OCI-LY1 (cell line): ENCODE measurements at regions not wholly inside any gene's neighbourhood (a gene's known extent, or its start where the extent isn't known, plus 50 kb on each side); places are given as distances from the start of the nearest gene placed in this dataset.

ENCODE experiments used
- H2AFZ ChIP-seq: fragments of 200-600 bp; sonication (generic), shearing (Covaris generic); 2 replicates; pipeline ENCODE4 v1.6.0; 2014; ENCODE audit warnings: antibody characterized with exemption, mild to moderate bottlenecking, low read length
- H3F3A ChIP-seq: fragments of 200-600 bp; sonication (generic), shearing (Covaris generic); 2 replicates; pipeline ENCODE4 v1.6.0; 2014; ENCODE audit warnings: mild to moderate bottlenecking, antibody characterized with exemption, low read length, moderate library complexity; ENCODE audit not compliant: insufficient read depth
- H3K27ac ChIP-seq: fragments of 200-600 bp; sonication (generic); 2 replicates; pipeline ENCODE4 v1.5.1; 2014; ENCODE audit warnings: low read length, mixed run types, mild to moderate bottlenecking, low read depth; ENCODE audit not compliant: poor library complexity, severe bottlenecking
- H3K27me3 ChIP-seq: fragments of 200-600 bp; sonication (generic); 2 replicates; pipeline ENCODE4 v1.6.0; 2014; ENCODE audit warnings: antibody characterized with exemption, mild to moderate bottlenecking, low read length, moderate library complexity; ENCODE audit not compliant: insufficient read depth
- H3K36me3 ChIP-seq: fragments of 200-600 bp; sonication (generic); 2 replicates; pipeline ENCODE4 v1.6.1; 2014; ENCODE audit warnings: mild to moderate bottlenecking, antibody characterized with exemption, low read length, moderate library complexity, mixed read lengths; ENCODE audit not compliant: insufficient read depth
- H3K4me1 ChIP-seq: fragments of 200-600 bp; sonication (generic); 2 replicates; pipeline ENCODE4 v1.5.1; 2014; ENCODE audit warnings: mild to moderate bottlenecking, low read length, moderate library complexity; ENCODE audit not compliant: insufficient read depth, severe bottlenecking
- H3K4me2 ChIP-seq: fragments of 200-600 bp; sonication (generic), shearing (Covaris generic); 2 replicates; pipeline ENCODE4 v1.6.1; 2014; ENCODE audit warnings: low read length
- H3K4me3 ChIP-seq: fragments of 200-600 bp; sonication (generic); 2 replicates; pipeline ENCODE4 v1.5.1; 2014; ENCODE audit warnings: low read length, low read depth, mild to moderate bottlenecking, mixed read lengths; ENCODE audit not compliant: poor library complexity, severe bottlenecking
- H3K79me2 ChIP-seq: fragments of 200-600 bp; shearing (Covaris generic); 2 replicates; pipeline ENCODE4 v1.6.1; 2016; ENCODE audit warnings: mixed run types, low read length, mixed read lengths; ENCODE audit not compliant: insufficient read depth
- H3K9ac ChIP-seq: fragments of 200-600 bp; sonication (generic), shearing (Covaris generic); 2 replicates; pipeline ENCODE4 v1.6.1; 2014; ENCODE audit warnings: mild to moderate bottlenecking, low read length, mixed read lengths
- H3K9me2 ChIP-seq: fragments of 200-600 bp; sonication (generic), shearing (Covaris generic); 2 replicates; pipeline ENCODE4 v1.6.1; 2014; ENCODE audit warnings: low read depth, mild to moderate bottlenecking, low read length, mixed read lengths
- H3K9me3 ChIP-seq: fragments of 200-600 bp; shearing (Covaris generic); 2 replicates; pipeline ENCODE4 v1.6.1; 2014; ENCODE audit warnings: low read length, mixed read lengths
- H4K20me1 ChIP-seq: fragments of 200-600 bp; sonication (generic), shearing (Covaris generic); 2 replicates; pipeline ENCODE4 v1.6.0; 2016; ENCODE audit warnings: mild to moderate bottlenecking, low read length; ENCODE audit not compliant: insufficient read depth
- EZH2 ChIP-seq: fragments of 200-600 bp; sonication (generic), shearing (Covaris generic); IDR thresholded peaks from 2 replicates; pipeline ENCODE4 v1.8.0; 2017; ENCODE audit warnings: borderline replicate concordance, mixed run types, mild to moderate bottlenecking, antibody characterized with exemption, low read length, moderate library complexity, mixed read lengths
- TF ChIP-seq, protein P1 (sequence below): fragments of 200-600 bp; sonication (generic), shearing (Covaris generic); IDR thresholded peaks from 2 replicates; pipeline ENCODE4 v1.5.1; 2017; ENCODE audit warnings: mild to moderate bottlenecking, antibody characterized with exemption, low read length, moderate library complexity, mixed read lengths

DNA sequence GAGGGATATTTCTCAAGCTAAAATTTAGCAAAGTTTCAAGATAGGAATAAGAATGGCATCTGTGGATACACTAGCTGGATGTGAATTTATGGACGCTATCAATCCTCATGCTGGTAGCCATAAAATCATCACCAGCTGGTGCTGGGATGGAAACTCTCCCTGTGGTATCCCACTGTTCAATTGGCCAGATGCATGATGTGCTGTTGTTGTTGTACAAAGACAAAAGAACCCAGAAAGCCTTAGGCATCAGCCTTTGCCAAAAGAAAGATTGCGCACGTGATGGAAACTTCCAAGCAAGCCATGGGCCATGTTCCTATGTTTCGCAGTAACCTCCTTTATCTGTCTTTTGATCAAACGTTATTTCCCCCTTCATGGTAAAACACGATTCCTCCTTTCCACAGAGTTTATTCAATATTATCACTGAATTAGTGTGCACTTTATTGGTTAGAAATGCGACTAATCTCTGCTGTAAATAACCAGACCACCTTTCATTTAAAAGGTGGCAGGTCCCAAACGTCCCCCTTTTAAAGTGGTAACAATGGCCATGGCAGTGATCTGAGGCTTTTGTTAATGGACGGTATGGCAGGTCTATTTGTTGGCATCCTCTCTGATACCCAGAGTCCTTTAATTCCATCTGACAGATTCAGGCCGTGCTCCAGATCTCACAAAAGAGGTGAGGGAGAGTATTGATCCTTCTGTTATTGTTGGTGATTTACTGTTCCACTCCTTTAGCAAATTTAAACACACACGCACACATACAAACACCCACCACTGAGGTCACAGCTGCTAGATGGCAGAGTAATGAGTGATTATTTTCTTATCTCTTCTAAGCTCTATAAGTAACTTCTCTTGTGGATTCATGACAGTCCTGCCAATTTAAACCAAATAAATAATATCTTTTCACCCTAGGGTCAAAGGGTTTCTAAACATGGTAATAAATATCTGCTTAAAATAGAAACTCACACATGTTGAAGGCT, 291.2 kb upstream of the KCNMB2 start:
- H3K4me2 ChIP-seq = no peak overlapping the region
- H4K20me1 ChIP-seq = no peaks in the 10 kb centered on the region
- no peaks in the 10 kb centered on the region for H3K36me3 ChIP-seq
- no peak overlapping the region for H2AFZ ChIP-seq
- H3K9me2 ChIP-seq = no peaks in the 10 kb centered on the region
- no peak overlapping the region for H3K9ac ChIP-seq
- H3K79me2 ChIP-seq = no peaks in the 10 kb centered on the region
- H3K4me3 ChIP-seq = no peak overlapping the region
- no peaks in the 10 kb centered on the region for H3F3A ChIP-seq
- H3K4me1 ChIP-seq = no peaks in the 10 kb centered on the region
- TF ChIP-seq EZH2 = no peak
- TF ChIP-seq, protein P1, sequence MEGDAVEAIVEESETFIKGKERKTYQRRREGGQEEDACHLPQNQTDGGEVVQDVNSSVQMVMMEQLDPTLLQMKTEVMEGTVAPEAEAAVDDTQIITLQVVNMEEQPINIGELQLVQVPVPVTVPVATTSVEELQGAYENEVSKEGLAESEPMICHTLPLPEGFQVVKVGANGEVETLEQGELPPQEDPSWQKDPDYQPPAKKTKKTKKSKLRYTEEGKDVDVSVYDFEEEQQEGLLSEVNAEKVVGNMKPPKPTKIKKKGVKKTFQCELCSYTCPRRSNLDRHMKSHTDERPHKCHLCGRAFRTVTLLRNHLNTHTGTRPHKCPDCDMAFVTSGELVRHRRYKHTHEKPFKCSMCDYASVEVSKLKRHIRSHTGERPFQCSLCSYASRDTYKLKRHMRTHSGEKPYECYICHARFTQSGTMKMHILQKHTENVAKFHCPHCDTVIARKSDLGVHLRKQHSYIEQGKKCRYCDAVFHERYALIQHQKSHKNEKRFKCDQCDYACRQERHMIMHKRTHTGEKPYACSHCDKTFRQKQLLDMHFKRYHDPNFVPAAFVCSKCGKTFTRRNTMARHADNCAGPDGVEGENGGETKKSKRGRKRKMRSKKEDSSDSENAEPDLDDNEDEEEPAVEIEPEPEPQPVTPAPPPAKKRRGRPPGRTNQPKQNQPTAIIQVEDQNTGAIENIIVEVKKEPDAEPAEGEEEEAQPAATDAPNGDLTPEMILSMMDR = no peak
- H3K9me3 ChIP-seq = no peaks in the 10 kb centered on the region
- no peak overlapping the region for H3K27ac ChIP-seq
- H3K27me3 ChIP-seq = no peaks in the 10 kb centered on the region

DNA sequence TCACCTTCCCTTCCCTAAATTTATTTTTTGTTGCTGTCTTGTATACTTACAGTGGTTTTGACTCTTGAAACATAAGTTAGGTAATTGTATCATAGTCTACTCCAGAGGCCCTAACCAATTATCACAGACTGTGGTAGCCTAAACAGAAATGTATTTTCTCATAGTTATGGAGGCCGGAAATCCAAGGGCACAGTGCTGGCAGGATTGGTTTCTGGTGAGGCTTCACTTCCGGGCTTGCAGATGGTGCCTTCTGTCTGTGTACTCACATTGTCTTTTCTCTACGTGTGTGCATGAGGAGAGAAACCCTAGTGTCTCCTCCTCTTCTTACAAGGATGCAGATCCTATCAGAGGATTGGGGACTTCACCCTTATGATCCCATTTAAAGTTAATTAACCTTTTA, 290.2 kb upstream of the KCNMB2 start:
- Histone ChIP-seq H3K9me3 (no peaks in the 10 kb centered on the region), H3K9me2 (no peaks in the 10 kb centered on the region), H3K4me1 (no peaks in the 10 kb centered on the region), H3K27ac (no peak overlapping the region), H3K4me2 (no peak overlapping the region), H3K36me3 (no peaks in the 10 kb centered on the region), H4K20me1 (no peaks in the 10 kb centered on the region), H3K27me3 (no peaks in the 10 kb centered on the region), H3K9ac (no peak overlapping the region), H3K4me3 (no peak overlapping the region), H3K79me2 (no peaks in the 10 kb centered on the region), H3F3A (no peaks in the 10 kb centered on the region), H2AFZ (no peak overlapping the region)
- TF ChIP-seq, protein P1 = no peak
- TF ChIP-seq EZH2 = no peak

DNA sequence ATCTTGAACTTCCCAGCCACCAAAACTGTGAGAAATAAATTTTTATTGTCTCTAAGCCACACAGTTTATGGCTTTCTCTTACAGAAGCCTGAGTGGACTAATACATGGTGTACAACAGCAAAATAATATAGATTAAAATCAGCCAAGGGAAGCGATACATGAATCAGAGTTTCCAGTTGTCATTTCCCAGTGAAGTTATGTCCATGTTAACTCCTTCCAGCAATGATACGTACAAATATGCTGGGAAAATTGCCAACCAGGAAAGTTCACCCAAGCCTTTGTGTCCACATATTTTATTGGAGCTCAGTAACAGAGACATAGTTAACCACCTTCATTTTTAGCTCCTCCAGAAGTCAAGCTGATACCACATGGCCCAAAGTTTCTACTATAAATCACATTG, 280.9 kb upstream of the KCNMB2 start:
- Histone ChIP-seq H3K4me1 (no peaks in the 10 kb centered on the region), H3K4me3 (no peak overlapping the region), H3K27ac (no peak overlapping the region), H3K9me2 (no peaks in the 10 kb centered on the region), H3F3A (no peaks in the 10 kb centered on the region), H3K27me3 (no peaks in the 10 kb centered on the region), H3K79me2 (no peaks in the 10 kb centered on the region), H3K36me3 (no peaks in the 10 kb centered on the region), H3K9me3 (no peaks in the 10 kb centered on the region), H3K9ac (no peak overlapping the region), H2AFZ (no peak overlapping the region), H4K20me1 (no peaks in the 10 kb centered on the region), H3K4me2 (no peak overlapping the region)
- TF ChIP-seq, protein P1 = no peak
- TF ChIP-seq EZH2 = no peak
